HepG2 (cell line): ENCODE measurements at regions not wholly inside any gene's neighbourhood (a gene's known extent, or its start where the extent isn't known, plus 50 kb on each side); places are given as distances from the start of the nearest gene placed in this dataset.

ENCODE experiments used
- JUND ChIP-seq: sonication (generic); formaldehyde crosslinking; IDR thresholded peaks from 2 replicates; pipeline ENCODE4 v1.8.0; 2022; ENCODE audit warnings: mild to moderate bottlenecking, missing genetic modification reagents
- MATR3 ChIP-seq: sonication (generic); formaldehyde crosslinking; IDR thresholded peaks from 2 replicates; pipeline ENCODE4 v1.4.0; 2020; ENCODE audit warnings: missing genetic modification reagents
- NFE2L1 ChIP-seq: sonication (generic); formaldehyde crosslinking; IDR thresholded peaks from 2 replicates; pipeline ENCODE4 v1.4.0; 2020; ENCODE audit warnings: missing genetic modification reagents, mild to moderate bottlenecking, borderline replicate concordance
- RXRA ChIP-seq: sonication (generic); formaldehyde crosslinking; IDR thresholded peaks from 2 replicates; pipeline ENCODE4 v1.5.1; 2020; ENCODE audit warnings: missing genetic modification reagents
- TCF12 ChIP-seq, 2 experiments: fragments of 450-650 bp in 1 of 2; sonication (generic) in 1 of 2; formaldehyde crosslinking in 1 of 2; IDR thresholded peaks; 2 replicates each; pipeline versions ENCODE4 v1.6.1 to v1.8.0; 2017 to 2022; ENCODE audit warnings: antibody characterized with exemption in 1 of 2, mild to moderate bottlenecking in 1 of 2, missing genetic modification reagents in 1 of 2, moderate library complexity in 1 of 2
- ZNF572 ChIP-seq: sonication (generic); formaldehyde crosslinking; IDR thresholded peaks from 2 replicates; pipeline ENCODE4 v1.5.1; 2020; ENCODE audit warnings: mild to moderate bottlenecking, missing genetic modification reagents
- TF ChIP-seq, protein P1 (sequence below): sonication (generic); formaldehyde crosslinking; IDR thresholded peaks from 2 replicates; pipeline ENCODE4 v1.5.1; 2020; ENCODE audit warnings: mild to moderate bottlenecking, missing genetic modification reagents, moderate library complexity
- TF ChIP-seq, protein P2 (sequence below): sonication (generic); formaldehyde crosslinking; IDR thresholded peaks from 2 replicates; pipeline ENCODE4 v1.5.0; 2020; ENCODE audit warnings: mild to moderate bottlenecking, missing genetic modification reagents, moderate library complexity
- TF ChIP-seq, protein P3 (sequence below), 2 experiments: IDR thresholded peaks; 2 replicates each; pipeline ENCODE4 v1.6.1; 2011 to 2012; ENCODE audit warnings: low read length in 2 of 2, borderline replicate concordance in 1 of 2, low read depth in 1 of 2, mild to moderate bottlenecking in 1 of 2, moderate library complexity in 1 of 2

DNA sequence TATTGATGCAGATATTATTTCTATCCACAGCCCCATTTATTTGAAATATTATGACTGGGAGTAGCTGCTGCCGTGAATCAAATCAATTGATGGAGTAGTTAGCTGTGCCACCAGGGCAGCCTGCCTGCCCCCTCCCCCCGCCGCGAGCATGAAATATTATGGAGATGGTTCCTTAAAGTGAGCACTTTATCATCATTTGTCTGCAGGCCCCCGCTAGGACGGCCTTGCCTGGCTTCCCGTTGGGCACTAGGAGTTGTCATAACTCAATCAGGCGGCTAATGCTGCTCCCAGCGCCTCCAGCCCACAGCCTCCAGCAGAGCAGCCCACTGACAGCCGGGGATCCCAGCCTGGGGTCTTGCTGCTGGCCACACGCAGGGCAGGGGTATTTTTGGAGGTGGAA lies 173.9 kb downstream of the SALL1 start:
- TF ChIP-seq TCF12 (IDR thresholded peaks at IDR 0.05) (no peak), TCF12 (CRISPR knock-in tag; IDR thresholded peaks at IDR 0.05) (no peak), ZNF572 (CRISPR knock-in tag) (no peak), NFE2L1 (CRISPR knock-in tag) (no peak), RXRA (CRISPR knock-in tag) (no peak), JUND (CRISPR knock-in tag) (no peak), MATR3 (CRISPR knock-in tag) (no peak)
- TF ChIP-seq, protein P1, sequence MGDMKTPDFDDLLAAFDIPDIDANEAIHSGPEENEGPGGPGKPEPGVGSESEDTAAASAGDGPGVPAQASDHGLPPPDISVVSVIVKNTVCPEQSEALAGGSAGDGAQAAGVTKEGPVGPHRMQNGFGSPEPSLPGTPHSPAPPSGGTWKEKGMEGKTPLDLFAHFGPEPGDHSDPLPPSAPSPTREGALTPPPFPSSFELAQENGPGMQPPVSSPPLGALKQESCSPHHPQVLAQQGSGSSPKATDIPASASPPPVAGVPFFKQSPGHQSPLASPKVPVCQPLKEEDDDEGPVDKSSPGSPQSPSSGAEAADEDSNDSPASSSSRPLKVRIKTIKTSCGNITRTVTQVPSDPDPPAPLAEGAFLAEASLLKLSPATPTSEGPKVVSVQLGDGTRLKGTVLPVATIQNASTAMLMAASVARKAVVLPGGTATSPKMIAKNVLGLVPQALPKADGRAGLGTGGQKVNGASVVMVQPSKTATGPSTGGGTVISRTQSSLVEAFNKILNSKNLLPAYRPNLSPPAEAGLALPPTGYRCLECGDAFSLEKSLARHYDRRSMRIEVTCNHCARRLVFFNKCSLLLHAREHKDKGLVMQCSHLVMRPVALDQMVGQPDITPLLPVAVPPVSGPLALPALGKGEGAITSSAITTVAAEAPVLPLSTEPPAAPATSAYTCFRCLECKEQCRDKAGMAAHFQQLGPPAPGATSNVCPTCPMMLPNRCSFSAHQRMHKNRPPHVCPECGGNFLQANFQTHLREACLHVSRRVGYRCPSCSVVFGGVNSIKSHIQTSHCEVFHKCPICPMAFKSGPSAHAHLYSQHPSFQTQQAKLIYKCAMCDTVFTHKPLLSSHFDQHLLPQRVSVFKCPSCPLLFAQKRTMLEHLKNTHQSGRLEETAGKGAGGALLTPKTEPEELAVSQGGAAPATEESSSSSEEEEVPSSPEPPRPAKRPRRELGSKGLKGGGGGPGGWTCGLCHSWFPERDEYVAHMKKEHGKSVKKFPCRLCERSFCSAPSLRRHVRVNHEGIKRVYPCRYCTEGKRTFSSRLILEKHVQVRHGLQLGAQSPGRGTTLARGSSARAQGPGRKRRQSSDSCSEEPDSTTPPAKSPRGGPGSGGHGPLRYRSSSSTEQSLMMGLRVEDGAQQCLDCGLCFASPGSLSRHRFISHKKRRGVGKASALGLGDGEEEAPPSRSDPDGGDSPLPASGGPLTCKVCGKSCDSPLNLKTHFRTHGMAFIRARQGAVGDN: no peak
- TF ChIP-seq, protein P2, sequence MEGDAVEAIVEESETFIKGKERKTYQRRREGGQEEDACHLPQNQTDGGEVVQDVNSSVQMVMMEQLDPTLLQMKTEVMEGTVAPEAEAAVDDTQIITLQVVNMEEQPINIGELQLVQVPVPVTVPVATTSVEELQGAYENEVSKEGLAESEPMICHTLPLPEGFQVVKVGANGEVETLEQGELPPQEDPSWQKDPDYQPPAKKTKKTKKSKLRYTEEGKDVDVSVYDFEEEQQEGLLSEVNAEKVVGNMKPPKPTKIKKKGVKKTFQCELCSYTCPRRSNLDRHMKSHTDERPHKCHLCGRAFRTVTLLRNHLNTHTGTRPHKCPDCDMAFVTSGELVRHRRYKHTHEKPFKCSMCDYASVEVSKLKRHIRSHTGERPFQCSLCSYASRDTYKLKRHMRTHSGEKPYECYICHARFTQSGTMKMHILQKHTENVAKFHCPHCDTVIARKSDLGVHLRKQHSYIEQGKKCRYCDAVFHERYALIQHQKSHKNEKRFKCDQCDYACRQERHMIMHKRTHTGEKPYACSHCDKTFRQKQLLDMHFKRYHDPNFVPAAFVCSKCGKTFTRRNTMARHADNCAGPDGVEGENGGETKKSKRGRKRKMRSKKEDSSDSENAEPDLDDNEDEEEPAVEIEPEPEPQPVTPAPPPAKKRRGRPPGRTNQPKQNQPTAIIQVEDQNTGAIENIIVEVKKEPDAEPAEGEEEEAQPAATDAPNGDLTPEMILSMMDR (CRISPR knock-in tag): no peak
- TF ChIP-seq, protein P3, sequence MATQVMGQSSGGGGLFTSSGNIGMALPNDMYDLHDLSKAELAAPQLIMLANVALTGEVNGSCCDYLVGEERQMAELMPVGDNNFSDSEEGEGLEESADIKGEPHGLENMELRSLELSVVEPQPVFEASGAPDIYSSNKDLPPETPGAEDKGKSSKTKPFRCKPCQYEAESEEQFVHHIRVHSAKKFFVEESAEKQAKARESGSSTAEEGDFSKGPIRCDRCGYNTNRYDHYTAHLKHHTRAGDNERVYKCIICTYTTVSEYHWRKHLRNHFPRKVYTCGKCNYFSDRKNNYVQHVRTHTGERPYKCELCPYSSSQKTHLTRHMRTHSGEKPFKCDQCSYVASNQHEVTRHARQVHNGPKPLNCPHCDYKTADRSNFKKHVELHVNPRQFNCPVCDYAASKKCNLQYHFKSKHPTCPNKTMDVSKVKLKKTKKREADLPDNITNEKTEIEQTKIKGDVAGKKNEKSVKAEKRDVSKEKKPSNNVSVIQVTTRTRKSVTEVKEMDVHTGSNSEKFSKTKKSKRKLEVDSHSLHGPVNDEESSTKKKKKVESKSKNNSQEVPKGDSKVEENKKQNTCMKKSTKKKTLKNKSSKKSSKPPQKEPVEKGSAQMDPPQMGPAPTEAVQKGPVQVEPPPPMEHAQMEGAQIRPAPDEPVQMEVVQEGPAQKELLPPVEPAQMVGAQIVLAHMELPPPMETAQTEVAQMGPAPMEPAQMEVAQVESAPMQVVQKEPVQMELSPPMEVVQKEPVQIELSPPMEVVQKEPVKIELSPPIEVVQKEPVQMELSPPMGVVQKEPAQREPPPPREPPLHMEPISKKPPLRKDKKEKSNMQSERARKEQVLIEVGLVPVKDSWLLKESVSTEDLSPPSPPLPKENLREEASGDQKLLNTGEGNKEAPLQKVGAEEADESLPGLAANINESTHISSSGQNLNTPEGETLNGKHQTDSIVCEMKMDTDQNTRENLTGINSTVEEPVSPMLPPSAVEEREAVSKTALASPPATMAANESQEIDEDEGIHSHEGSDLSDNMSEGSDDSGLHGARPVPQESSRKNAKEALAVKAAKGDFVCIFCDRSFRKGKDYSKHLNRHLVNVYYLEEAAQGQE (IDR thresholded peaks at IDR 0.05; ENCODE audit: borderline replicate concordance in 1 of 2, low read depth in 1 of 2, low read length in 2 of 2): no peak
